Loucy (cell line): ENCODE measurements at regions not wholly inside any gene's neighbourhood (a gene's known extent, or its start where the extent isn't known, plus 50 kb on each side); places are given as distances from the start of the nearest gene placed in this dataset.

ENCODE experiments used
- H2AFZ ChIP-seq: fragments of 200-600 bp; sonication (generic); 2 replicates; pipeline ENCODE4 v1.6.0; 2016; ENCODE audit warnings: antibody characterized with exemption, mild to moderate bottlenecking, low read length, moderate library complexity
- H3F3A ChIP-seq: fragments of 200-600 bp; 2 replicates; pipeline ENCODE4 v1.6.0; 2016; ENCODE audit warnings: antibody characterized with exemption, low read depth, mild to moderate bottlenecking
- H3K27me3 ChIP-seq: fragments of 200-600 bp; sonication (generic); 2 replicates; pipeline ENCODE4 v1.6.1; 2014; ENCODE audit warnings: low read length, mild to moderate bottlenecking; ENCODE audit not compliant: insufficient read depth, poor library complexity, severe bottlenecking
- H3K36me3 ChIP-seq: fragments of 200-600 bp; sonication (generic); 2 replicates; pipeline ENCODE4 v1.6.1; 2016; ENCODE audit warnings: low read length; ENCODE audit not compliant: insufficient read depth
- H3K4me1 ChIP-seq: fragments of 200-600 bp; sonication (generic); 2 replicates; pipeline ENCODE4 v1.5.1; 2014; ENCODE audit warnings: low read length, mild to moderate bottlenecking; ENCODE audit not compliant: insufficient read depth, poor library complexity, severe bottlenecking
- H3K4me2 ChIP-seq: fragments of 200-600 bp; sonication (generic); 2 replicates; pipeline ENCODE4 v1.6.0; 2014; ENCODE audit warnings: antibody characterized with exemption, low read length, low read depth, mild to moderate bottlenecking; ENCODE audit not compliant: poor library complexity, severe bottlenecking
- H3K4me3 ChIP-seq: fragments of 200-600 bp; sonication (generic); 2 replicates; pipeline ENCODE4 v1.5.1; 2014; ENCODE audit warnings: low read length, mild to moderate bottlenecking, mixed read lengths; ENCODE audit not compliant: poor library complexity, severe bottlenecking
- H3K79me2 ChIP-seq: fragments of 200-600 bp; sonication (generic); 2 replicates; pipeline ENCODE4 v1.6.1; 2014; ENCODE audit warnings: low read length; ENCODE audit not compliant: insufficient read depth
- H3K9ac ChIP-seq: fragments of 200-600 bp; sonication (generic); 2 replicates; pipeline ENCODE4 v1.6.0; 2014; ENCODE audit warnings: mild to moderate bottlenecking, low read depth, low read length, moderate library complexity; ENCODE audit not compliant: poor library complexity, severe bottlenecking
- H3K9me2 ChIP-seq: fragments of 200-600 bp; sonication (generic); replicated peaks from 2 replicates; pipeline ENCODE4 v1.6.1; 2016; ENCODE audit warnings: low read depth, low read length, mixed read lengths
- H3K9me3 ChIP-seq: fragments of 200-600 bp; sonication (generic); 2 replicates; pipeline ENCODE4 v1.6.1; 2014; ENCODE audit warnings: mild to moderate bottlenecking, antibody characterized with exemption, low read length, low read depth; ENCODE audit not compliant: insufficient read depth
- H4K20me1 ChIP-seq: fragments of 200-600 bp; sonication (generic); 2 replicates; pipeline ENCODE4 v1.6.0; 2014; ENCODE audit warnings: antibody characterized with exemption, low read length, mild to moderate bottlenecking; ENCODE audit not compliant: insufficient read depth, poor library complexity, severe bottlenecking
- EZH2phosphoT487 ChIP-seq: fragments of 200-600 bp; IDR thresholded peaks from 2 replicates; pipeline ENCODE4 v1.6.1; 2018; ENCODE audit warnings: antibody characterized with exemption, mild to moderate bottlenecking, moderate library complexity, borderline replicate concordance
- TF ChIP-seq, protein P1 (sequence below): fragments of 200-600 bp; sonication (generic); conservative IDR thresholded peaks from 2 replicates; pipeline ENCODE4 v1.5.1; 2014; ENCODE audit warnings: mild to moderate bottlenecking, antibody characterized with exemption, low read length

DNA sequence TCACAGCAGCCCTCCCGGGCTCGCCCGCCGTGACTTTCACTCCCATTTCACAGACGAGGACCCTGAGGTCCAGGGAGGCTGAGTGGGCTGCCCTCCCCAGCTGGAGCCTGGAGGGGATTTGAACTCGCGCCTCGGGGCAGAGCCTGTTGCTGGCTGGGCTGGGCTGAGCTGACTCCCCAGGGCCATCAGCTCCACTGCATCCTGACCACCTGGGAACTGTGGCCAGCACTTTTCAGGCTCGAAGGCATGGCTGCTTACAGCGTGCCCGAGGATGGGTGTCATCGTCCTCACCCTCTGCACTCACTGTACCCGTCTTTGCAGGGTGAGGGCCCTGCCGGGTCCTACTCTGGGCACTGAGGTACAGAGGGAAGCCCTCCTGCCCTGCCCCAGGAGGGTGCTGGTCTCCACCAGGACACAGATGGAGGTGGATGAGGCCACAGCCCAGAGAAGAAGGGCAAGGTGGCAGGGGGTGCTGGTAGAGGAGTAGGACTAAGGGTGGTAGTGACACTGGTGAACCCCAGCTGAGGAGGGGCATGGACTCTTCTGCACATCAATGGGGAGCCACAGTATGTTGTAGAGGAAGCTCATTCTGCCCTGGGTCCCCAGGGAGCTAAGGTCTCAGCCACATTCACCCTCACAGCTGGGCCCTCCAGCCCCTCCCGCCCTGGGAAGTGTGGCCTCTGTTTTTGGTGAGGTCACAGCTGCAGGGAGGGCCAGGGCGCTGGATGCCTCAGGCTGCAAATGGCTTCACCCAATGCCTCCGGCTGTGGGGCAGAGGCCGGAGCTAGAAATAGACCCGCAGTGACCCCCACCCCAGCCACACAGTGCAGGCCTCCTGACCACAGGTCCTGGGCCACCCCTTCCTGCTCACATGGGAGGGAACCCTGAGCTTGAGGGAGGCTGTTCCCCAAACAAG, 365.1 kb upstream of the SFSWAP start:
- Histone ChIP-seq H3F3A (no peaks in the 10 kb centered on the region), H3K9ac (no peak overlapping the region)

DNA sequence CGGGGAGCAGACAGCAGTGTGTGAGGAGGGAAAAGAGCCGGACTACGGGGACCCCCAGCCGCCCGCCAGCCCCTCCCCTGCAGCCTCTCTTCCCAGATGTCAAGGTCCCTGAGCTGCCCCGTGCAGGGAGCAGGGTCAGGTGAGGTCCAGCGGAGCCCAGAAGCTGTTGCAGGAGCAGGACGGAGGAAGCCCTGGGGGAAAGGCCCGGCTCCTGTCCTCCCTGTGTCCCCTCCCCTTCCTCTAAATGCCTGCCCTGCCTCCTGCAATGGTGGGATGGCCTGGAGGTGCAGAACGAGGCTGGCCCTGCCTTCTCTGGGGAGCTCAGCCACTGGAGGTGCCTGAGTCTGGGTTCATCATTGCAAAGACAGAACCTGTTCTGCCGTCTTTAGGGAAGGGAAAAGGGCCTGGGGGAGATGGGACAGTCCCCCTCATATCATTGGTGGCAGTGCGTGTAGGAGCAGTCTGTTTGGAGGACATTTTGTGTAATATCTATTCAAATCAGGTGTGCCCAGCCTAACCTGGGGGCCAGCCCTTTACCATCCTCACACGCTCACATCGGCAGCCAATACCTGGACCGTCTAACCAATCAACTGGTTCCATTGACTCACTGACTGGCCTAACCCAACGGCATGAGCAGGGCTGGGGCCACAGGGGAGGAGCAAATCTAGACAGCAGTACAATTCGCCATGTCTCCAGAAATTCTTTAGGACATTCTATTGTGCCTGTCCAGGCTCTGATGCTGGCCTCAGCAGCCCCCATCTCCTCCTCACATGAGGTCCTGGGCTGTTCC, 364.1 kb upstream of the SFSWAP start:
- no peak overlapping the region for H3K4me2 ChIP-seq
- no peak overlapping the region for H2AFZ ChIP-seq
- H3K9me2 ChIP-seq = no peaks in the 10 kb centered on the region
- no peak for TF ChIP-seq EZH2phosphoT487
- TF ChIP-seq, protein P1, sequence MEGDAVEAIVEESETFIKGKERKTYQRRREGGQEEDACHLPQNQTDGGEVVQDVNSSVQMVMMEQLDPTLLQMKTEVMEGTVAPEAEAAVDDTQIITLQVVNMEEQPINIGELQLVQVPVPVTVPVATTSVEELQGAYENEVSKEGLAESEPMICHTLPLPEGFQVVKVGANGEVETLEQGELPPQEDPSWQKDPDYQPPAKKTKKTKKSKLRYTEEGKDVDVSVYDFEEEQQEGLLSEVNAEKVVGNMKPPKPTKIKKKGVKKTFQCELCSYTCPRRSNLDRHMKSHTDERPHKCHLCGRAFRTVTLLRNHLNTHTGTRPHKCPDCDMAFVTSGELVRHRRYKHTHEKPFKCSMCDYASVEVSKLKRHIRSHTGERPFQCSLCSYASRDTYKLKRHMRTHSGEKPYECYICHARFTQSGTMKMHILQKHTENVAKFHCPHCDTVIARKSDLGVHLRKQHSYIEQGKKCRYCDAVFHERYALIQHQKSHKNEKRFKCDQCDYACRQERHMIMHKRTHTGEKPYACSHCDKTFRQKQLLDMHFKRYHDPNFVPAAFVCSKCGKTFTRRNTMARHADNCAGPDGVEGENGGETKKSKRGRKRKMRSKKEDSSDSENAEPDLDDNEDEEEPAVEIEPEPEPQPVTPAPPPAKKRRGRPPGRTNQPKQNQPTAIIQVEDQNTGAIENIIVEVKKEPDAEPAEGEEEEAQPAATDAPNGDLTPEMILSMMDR = no peak
- H3K4me3 ChIP-seq = no peak overlapping the region
- no peaks in the 10 kb centered on the region for H3K4me1 ChIP-seq
- H3K9me3 ChIP-seq = no peaks in the 10 kb centered on the region; the same call in 1 of the 2 replicates
- H4K20me1 ChIP-seq = no peaks in the 10 kb centered on the region
- H3K79me2 ChIP-seq = no peaks in the 10 kb centered on the region
- H3K9ac ChIP-seq = no peak overlapping the region
- H3F3A ChIP-seq = no peaks in the 10 kb centered on the region
- no peaks in the 10 kb centered on the region for H3K36me3 ChIP-seq
- no peaks in the 10 kb centered on the region for H3K27me3 ChIP-seq

More for the DNA sequence above, 365.1 kb upstream of the SFSWAP start:
- no peaks in the 10 kb centered on the region for H3K4me1 ChIP-seq
- H3K9me2 ChIP-seq = no peaks in the 10 kb centered on the region
- H3K27me3 ChIP-seq = no peaks in the 10 kb centered on the region
- no peak overlapping the region for H3K4me2 ChIP-seq
- no peaks in the 10 kb centered on the region for H4K20me1 ChIP-seq
- H2AFZ ChIP-seq = no peak overlapping the region
- no peaks in the 10 kb centered on the region for H3K79me2 ChIP-seq
- H3K4me3 ChIP-seq = no peak overlapping the region
- no peaks in the 10 kb centered on the region for H3K36me3 ChIP-seq
- TF ChIP-seq, protein P1 = no peak
- TF ChIP-seq EZH2phosphoT487 = no peak
- no peaks in the 10 kb centered on the region for H3K9me3 ChIP-seq

DNA sequence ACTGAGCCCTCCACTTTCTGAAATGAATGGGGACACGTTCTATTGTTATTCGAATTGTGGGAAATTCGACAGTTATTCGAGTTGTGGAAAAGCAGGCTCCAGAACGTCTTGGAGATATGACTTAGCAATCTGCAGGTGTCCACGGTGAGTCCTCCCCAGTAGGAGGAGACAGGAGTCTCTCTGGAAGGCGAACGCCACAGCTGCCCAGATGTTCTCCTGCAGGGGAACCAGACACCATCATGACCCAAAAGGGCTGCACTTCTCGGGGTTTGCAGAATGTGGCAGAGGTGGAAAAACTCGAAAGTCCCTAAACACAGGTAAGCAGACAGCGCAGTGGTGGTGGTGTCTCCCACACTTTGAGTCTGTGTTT, 363.6 kb upstream of the SFSWAP start:
- Histone ChIP-seq H3F3A (no peaks in the 10 kb centered on the region), H3K9ac (no peak overlapping the region), H3K9me3 (no peaks in the 10 kb centered on the region; the same call in 1 of the 2 replicates), H4K20me1 (no peaks in the 10 kb centered on the region), H3K27me3 (no peaks in the 10 kb centered on the region), H3K4me1 (no peaks in the 10 kb centered on the region), H2AFZ (no peak overlapping the region), H3K4me2 (no peak overlapping the region), H3K9me2 (no peaks in the 10 kb centered on the region), H3K79me2 (no peaks in the 10 kb centered on the region), H3K36me3 (no peaks in the 10 kb centered on the region), H3K4me3 (no peak overlapping the region)
- TF ChIP-seq, protein P1 = no peak
- TF ChIP-seq EZH2phosphoT487 = no peak
